Neural crest cell (in vitro differentiated cells): ENCODE measurements at regions not wholly inside any gene's neighbourhood (a gene's known extent, or its start where the extent isn't known, plus 50 kb on each side); places are given as distances from the start of the nearest gene placed in this dataset.

Experiments
- DNase-seq: peaks from one replicate; pipeline ENCODE4 v3.0.0; 2021; ENCODE audit warnings: low read depth, mixed read lengths, low spot score
- H3K27ac Mint-ChIP-seq: one replicate; pipeline ENCODE4 v1.8.0; 2021; ENCODE audit warnings: mild to moderate bottlenecking, mixed read lengths; ENCODE audit not compliant: unreplicated experiment
- H3K27me3 Mint-ChIP-seq: 2 replicates; pipeline ENCODE4 v1.8.0; 2021; ENCODE audit warnings: low read depth, mild to moderate bottlenecking, mixed read lengths
- H3K36me3 Mint-ChIP-seq: 2 replicates; pipeline ENCODE4 v1.8.0; 2021; ENCODE audit warnings: low read depth, mild to moderate bottlenecking, mixed read lengths
- H3K4me1 Mint-ChIP-seq: 2 replicates; pipeline ENCODE4 v1.8.0; 2021; ENCODE audit warnings: mixed read lengths
- H3K4me3 Mint-ChIP-seq: one replicate; pipeline ENCODE4 v1.8.0; 2021; ENCODE audit warnings: mild to moderate bottlenecking, mixed read lengths
- H3K9me3 Mint-ChIP-seq: 2 replicates; pipeline ENCODE4 v1.8.0; 2021; ENCODE audit warnings: mixed read lengths
- CTCF ChIP-seq: fragments of 200-600 bp; sonication (generic); conservative IDR thresholded peaks from 2 replicates; pipeline ENCODE4 v1.5.0; 2021; ENCODE audit warnings: antibody characterized with exemption, mild to moderate bottlenecking

GRCh38 chr5:2022436-2022835 lies 139.7 kb upstream of the IRX4 start:
- peaks cover 16% of the 10 kb centered on the region for H3K27me3 Mint-ChIP-seq
- no peaks in the 10 kb centered on the region for H3K36me3 Mint-ChIP-seq
- no peak overlapping the region for H3K4me3 Mint-ChIP-seq
- no peak for DNase-seq
- peaks cover 2% of the 10 kb centered on the region for H3K9me3 Mint-ChIP-seq
- TF ChIP-seq CTCF: no peak
- no peak overlapping the region for H3K27ac Mint-ChIP-seq
- no peaks in the 10 kb centered on the region for H3K4me1 Mint-ChIP-seq

- no peak overlapping the region for H3K4me3 Mint-ChIP-seq
- no peak overlapping the region for H3K27ac Mint-ChIP-seq
- H3K4me1 Mint-ChIP-seq: no peaks in the 10 kb centered on the region
- peaks cover 2% of the 10 kb centered on the region for H3K9me3 Mint-ChIP-seq
- TF ChIP-seq CTCF: no peak
- H3K36me3 Mint-ChIP-seq: no peaks in the 10 kb centered on the region
- DNase-seq: no peak
- H3K27me3 Mint-ChIP-seq: peaks cover 16% of the 10 kb centered on the region
These were observed 138.9 kb upstream of the IRX4 start for GRCh38 chr5:2021484-2022176.

DNA sequence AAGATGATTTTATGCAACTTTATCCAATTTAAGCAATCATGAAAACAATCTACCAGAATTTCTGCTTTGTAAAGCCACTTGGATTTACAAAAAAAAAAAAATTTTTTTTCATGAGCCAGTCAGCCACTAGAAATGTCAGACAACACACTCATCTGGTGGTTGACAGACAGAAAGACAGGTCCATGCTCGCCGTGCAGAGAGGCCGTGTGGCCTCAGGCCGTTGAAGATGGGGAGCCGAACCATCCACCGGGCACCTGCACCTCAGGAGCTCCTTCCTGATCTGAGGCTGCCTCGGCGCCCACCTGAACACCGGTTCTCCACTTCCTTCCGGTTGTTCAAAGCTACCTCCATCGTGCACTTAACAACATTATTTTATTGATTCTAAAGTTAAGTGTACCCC lies 138.0 kb upstream of the IRX4 start:
- Mint-ChIP-seq H3K4me3 (no peak overlapping the region), H3K4me1 (no peaks in the 10 kb centered on the region), H3K36me3 (no peaks in the 10 kb centered on the region), H3K9me3 (no peaks in the 10 kb centered on the region), H3K27ac (no peak overlapping the region), H3K27me3 (peaks cover 13% of the 10 kb centered on the region)
- DNase-seq: no peak
- no peak for TF ChIP-seq CTCF

DNA sequence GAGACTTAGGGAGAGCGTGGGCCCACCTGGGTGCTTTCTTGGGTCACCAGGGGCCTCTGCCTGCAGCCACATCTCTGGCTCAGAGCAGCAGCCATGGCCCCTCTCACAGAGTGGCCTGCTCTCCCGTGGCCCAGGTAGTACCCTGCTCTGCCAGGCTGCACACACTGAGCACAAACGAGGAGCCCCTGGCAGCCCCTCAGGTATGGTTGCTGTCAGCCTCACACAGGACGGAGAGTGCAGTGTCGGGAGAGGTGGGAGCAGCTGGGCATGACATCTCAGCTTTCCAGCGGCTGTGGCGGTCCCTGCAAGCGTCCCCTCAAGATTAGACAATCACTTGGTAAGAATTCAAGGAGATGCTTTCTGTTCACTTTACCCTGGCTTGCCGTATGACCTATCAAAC lies 137.0 kb upstream of the IRX4 start:
- Mint-ChIP-seq H3K27me3 (peaks cover 7% of the 10 kb centered on the region), H3K27ac (no peak overlapping the region), H3K36me3 (no peaks in the 10 kb centered on the region), H3K4me1 (no peaks in the 10 kb centered on the region), H3K9me3 (no peaks in the 10 kb centered on the region), H3K4me3 (no peak overlapping the region)
- no peak for DNase-seq
- no peak for TF ChIP-seq CTCF

DNA sequence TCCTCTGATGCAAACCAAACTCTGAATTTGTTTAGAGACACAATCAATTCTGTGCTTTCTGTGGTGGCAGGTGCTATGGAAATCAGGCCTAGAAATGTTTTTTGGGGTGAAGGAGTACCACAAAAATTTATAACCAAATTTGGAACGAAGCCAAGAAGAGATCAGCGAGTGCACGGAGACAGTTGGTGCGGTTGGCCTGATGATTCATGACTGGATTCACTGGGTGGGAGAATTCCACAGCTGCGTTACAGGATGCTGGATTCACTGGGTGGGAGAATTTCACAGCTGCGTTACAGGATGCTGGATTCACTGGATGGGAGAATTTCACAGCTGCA lies 135.6 kb upstream of the IRX4 start:
- H3K9me3 Mint-ChIP-seq: no peaks in the 10 kb centered on the region
- no peak for TF ChIP-seq CTCF
- H3K27ac Mint-ChIP-seq: no peak overlapping the region
- no peaks in the 10 kb centered on the region for H3K36me3 Mint-ChIP-seq
- no peak for DNase-seq
- H3K4me1 Mint-ChIP-seq: peaks cover 7% of the 10 kb centered on the region
- peaks cover 7% of the 10 kb centered on the region for H3K27me3 Mint-ChIP-seq
- no peak overlapping the region for H3K4me3 Mint-ChIP-seq
